ENCODE measurements at regions not wholly inside any gene's neighbourhood (a gene's known extent, or its start where the extent isn't known, plus 50 kb on each side); places are given as distances from the start of the nearest gene placed in this dataset.

DNA sequence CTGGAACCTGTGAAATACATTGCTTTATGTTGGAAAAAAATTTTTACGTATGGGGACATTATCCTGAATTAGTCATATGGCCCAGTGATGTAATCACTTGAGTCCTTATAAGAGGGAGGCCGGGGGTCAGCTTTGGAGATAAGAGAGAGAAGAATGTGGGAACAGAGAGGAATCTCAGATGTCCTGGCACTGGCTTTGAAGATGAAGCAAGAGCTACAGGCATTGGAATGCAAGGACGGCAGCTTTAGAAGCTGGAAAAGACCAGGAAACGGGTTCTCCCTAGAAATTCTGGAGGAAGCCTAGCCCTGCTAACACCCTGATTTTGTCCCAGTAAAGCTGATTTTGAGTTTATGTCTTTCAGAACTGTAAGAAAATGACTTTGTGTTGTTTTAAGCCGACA is 1129.9 kb upstream of the GYPC start:
- no peak for DNase-seq

DNA sequence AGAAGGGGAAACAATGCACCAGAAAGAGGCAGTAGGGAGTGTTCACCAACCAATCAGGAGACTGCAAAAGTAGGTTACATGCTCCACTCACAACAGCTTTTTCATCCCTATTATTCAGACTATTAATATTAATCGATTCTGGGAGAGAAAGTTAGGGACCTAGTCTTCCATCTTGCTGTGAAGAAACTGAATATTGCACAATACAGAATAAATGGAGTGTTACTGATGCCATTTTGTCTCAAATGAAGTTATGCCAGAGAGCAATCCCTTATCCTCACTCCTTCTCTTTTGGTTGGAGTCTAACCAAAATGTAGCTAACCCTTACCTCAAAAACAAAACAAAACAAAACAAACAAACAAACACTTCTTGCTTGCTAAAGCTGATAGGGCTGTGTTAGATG is 1120.9 kb upstream of the GYPC start:
- no peak for DNase-seq

DNA sequence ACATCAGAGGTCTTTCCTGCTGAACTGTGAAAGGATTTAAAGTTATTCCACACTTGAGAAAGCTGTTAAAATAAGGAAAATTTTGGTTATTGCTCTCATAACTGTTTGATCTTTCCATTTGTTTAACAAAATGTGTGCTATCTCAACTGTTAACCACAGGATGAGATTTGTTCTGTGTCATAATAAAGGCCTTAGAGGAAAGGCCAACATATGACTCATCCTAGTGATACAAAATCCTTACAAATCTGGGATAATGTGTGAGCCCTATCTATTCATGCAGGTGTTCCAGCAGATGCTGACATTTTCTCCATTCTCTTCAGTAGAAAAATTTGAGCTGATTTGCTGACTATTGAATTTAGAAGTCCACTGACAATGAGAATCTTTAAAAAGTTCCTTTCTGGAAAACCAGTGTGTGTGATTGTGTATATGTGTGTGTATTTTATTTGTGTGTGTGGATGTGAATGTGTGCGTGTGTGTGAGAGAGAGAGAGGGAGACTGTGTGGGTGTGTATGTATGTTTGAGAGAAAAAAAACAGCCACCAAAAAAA is 1111.9 kb upstream of the GYPC start:
- no peak for DNase-seq

DNA sequence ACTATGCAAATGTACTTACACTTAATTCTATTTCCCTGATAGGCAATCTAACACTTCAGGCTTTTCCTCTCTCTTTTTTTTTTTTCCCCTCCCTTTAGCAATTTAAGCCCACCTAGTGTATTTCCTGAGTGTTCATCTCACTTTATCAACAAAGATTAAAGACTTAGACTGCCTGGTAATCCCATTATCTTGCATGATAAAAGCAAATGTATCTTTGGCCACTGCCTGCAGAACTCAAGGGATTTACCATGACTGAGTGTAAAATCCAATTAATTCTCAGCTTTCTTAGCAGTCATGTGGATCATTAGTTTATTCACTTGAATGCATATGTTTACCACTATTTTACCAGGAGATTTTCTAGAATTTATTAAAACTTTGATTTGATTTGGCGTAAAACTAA is 1102.2 kb upstream of the GYPC start:
- DNase-seq = no peak

DNA sequence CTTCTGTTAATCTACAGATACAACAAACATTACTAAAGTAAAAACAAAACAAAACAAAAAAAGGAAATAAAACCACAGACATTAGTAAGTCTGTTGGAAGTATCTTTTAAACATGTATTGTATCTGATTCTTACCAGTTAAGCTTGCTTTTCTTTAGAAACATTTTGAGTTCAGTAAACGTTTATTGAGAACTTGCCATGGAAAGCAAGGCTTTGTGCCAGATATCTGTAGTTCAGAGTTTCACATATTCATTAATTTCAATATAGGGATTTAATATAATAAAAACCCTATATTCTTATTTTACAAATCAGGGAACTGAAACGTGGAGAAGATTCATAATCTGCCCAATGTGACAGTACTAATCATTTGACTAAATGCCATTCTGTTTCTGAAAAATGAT is 1101.0 kb upstream of the GYPC start:
- DNase-seq = no peak

DNA sequence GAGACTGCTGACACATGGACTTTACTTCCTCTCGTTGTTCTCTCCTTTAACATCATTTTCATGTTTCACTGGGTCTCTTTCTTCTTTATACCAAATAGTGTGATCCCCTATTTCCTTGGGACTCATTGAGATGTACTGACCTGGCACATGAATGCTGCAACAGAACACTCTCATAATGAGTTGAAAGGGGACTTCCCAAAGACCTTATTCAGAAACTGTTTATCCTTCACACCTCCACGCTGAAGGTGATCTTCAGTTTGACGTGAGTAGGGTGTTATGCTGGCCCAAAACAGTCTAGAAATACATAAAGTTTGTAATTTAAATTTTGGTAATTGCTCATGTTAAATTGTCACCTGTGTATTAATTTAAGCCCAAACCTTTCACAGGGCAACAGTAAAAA is 1096.8 kb upstream of the GYPC start:
- DNase-seq = no peak

DNA sequence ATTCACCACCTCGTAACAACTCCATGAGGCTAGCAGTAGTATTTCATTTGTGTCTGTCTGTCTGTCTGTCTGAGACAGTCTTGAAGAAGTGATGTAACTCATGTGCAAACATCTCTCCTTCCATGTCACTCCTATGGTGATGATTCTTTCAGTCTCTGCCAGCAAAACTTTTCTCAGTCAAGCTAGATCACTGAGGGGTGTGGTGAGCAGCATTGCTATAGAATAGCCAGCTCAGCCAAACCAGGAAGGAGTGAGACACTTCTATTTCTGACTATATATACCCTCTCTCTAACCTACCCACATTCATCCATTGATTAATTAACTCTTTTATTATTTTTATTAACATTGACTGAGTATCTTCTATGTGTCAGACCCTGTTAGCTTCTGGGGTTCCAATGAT is 1095.1 kb upstream of the GYPC start:
- DNase-seq = no peak

DNA sequence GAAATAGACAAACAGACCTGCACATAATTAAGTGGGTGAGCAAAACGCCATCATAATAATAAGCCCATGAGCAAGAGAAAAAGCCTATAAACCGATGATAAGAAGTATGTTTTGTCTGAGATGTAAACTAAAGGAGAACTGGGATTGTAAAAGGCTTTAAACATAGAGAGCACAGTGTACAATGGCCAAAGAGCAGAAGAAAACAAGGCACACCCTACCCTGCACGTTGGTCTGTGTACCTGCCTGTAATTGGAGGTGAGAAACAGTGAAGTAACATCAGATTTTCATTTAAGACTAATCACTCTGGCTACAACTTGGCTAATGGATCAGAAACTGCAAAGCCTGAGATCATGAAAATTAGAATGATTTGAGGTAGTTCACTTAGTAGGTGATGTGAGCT is 1094.7 kb upstream of the GYPC start:
- no peak for DNase-seq

DNA sequence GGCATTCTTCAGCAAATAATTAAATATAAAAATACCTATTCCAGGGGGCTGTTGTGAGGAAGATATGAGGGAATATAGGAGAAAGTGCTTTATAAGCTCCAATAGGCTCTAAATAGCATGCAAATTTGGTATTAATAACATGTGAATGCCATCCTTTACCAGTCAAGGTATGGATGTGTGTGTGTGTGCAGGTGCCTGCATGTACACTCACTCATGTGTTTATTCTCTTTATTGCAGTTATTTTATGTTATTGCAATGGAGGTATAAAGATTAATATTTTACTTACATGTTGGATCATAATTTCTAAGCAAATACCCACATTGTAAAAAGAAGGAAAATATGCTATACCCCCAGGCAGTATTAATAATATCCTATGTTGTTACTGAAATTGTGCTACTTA is 1093.0 kb upstream of the GYPC start:
- DNase-seq = no peak

DNA sequence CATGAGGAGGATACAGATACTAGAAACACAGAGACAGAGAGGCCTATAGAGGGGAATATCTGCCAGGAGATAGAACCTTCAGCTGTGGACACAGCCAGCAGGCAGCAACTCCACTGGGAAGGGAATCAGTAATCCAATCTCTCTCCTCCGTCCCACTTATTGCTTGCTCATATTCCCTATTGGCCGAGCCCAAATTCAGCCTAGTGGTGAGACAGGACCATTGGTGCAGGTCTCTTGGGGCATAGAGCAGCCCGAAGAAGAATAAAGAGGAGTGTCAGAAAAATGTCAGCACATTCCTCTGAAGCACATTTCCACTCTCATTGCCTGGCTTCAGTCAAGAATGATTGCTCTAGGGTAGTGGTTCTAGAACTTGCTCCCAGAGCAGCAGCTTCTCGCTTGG is 1091.5 kb upstream of the GYPC start:
- DNase-seq = no peak

DNA sequence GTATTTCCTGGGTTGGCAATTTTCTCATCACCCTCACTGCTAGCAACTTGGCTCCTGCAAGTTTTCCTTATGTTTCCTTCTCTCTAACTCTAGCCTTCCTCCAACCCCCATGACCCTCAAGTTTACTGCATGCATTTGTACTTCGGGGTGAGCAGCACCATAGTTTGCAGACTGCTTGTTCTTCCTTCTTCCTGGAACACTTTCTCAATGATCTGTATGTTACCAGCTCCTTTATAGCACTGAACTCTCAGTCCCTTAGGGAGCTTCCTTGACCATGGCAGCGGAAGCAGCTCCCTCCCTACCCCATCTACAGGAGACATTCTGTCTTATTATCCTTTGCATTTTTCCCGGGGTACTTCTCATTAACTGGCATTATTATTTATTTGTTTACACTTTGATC is 1089.5 kb upstream of the GYPC start:
- no peak for DNase-seq

DNA sequence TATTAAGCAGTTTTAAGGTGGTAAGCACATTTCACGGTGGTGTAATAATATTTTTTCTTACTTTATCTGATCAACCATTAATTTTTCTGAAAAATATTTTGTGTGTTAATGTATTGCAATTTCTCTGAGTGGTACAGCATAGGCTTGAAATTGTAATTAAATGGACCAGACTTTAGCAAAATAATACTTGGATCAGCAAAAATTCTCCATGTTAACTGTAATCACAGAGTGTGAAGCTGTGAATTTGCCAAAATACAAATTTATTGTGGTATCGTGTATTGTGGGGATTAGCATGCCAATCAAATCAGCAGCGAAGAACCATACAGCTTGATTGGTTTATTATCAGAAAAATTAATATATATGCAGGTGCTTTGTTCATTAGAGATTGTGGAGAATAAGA is 1088.9 kb upstream of the GYPC start:
- DNase-seq = no peak

DNA sequence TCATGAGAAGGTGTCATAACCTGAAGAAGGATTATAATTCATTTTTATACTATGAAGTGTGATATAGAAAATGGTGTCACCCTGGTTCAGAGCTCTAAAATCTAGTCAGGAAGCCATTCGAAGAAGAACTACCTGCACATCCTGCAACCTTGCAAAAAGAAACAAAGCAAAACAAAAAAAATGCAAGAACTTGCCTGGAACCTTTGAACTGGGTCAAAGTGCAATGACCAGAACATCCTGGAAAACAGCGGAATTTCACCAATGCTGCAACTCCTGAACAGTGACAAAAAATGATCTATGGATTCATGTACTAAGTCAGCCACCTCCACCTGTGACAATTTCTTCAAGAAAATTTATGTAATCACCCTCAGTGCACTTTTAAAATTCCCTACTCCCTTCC is 1083.3 kb upstream of the GYPC start:
- DNase-seq = no peak

DNA sequence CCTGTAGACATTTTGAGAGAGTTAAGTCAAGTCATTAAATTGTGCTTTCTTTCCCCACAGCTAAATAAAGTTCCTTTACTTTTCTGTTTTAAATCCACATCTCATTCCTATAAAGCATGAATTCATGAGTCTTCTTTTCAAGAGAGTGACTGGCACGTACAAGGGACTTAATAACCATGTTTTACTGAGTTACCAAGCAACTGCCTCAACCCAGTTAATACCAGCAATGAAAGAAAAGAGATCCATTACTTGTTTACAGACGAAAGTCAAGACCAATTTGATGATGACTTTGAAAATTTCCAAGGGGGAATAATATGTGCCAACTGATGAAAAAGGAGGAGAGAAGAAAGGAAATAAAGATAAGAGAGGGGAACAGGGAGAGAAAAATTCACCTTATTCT is 1082.5 kb upstream of the GYPC start:
- DNase-seq = no peak

DNA sequence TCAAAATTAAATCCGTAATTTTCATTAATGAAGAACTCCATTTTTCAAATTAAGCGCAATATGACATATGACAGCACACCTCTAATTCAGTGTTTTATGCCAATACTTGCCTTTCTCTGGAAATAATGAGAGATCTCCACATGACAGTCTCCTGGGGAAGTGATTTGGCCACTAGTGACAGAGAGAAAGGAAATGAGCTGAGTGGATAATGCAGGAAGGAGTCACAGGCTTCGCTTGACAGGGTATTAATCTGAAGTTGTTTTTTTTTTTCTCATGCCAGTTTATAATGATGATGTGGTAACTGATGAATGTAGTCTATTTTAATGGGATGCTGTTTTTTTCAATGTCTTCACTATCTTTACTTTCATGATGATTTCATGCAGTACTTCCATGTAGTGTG is 1079.4 kb upstream of the GYPC start:
- no peak for DNase-seq

DNA sequence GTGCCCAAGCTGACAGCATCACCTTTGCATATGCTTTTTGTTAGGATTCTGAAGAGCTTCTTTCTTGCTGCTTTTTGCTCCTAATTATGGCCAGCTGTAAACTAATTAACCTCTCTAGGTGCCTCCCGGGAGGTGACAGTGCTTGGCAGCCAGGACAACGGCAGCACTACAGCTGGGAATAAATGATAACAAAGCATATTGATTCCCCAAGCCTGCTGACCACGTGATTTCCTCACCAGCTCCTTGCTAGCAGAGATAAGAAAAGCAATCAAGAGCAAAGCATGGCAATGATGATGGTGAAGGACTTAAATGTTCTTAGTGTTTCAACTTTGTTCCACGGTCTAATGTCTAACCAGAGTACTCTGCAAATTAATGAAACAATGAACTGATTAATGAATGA is 1074.4 kb upstream of the GYPC start:
- no peak for DNase-seq

DNA sequence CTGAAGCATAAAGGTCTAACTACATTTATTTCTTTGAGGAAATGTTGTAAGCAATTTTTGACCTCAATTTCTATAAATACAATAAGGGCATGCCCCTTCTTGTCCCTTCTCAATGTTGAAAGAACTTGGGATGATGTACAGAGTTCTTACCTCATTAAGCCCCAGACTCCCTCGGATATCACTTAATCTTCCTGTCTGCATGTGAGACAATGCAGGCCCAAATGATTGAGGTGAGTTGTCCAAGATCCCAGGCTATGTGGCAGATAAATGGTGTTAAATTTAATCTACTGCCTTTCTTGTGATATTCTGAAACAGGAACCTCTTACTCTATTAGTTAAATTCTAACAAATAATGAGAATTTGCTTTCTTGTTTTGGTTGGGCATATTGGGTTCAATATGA is 1073.4 kb upstream of the GYPC start:
- DNase-seq = no peak

DNA sequence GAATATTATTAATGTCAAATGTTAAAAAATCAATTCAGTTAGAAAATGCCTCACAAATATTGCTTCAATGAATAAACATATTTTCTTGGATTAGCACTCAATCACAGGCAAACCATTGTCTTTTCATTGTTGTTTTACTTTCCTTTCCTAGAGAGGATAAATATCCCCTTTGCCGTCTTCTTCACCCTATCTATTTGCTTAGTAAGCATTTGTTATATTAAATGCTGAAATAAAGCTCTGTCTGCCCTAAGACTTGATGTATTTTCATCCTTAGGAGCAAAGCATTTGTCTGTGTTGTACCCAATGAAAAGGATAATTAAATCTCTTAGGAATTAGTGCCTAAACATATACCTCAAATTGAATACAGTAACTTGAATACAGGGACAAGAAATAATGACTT is 1071.2 kb upstream of the GYPC start:
- DNase-seq = no peak

DNA sequence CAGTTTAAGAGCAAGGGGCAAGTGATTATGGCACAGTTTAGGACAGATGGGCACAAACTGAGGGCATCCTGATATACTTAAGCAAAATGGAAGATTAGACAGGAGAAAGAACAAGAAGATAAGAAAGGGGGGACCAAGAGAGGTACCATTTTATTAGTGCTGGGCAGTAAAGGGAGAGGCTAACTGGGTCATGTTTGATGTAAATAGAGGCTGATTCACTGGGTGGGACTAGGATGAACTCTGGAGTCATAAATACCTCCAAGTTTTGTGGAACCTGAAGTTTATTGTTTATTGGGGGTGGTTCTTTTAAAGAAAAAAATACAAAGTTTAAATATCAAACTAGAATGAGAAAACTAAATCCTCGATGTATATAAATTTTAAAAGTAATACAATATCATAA is 1067.2 kb upstream of the GYPC start:
- DNase-seq = no peak

DNA sequence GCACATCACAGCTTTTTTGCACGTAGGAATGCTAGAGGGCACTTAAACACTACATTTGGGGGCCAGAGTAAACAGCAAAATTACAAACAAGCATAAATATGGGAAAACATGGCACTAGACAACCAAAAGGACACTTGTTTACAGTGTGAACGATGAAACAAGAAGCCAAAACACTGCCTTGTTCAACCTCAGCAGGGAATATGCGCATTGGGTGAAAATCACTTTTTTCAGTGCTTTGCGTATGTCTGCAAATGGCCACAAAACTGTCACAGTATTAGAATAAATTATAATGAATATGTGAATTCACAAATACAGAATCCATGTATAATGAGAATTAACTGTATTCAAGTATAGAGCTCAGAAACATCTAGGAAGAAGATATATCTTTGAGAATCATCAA is 1064.0 kb upstream of the GYPC start:
- DNase-seq = no peak

DNA sequence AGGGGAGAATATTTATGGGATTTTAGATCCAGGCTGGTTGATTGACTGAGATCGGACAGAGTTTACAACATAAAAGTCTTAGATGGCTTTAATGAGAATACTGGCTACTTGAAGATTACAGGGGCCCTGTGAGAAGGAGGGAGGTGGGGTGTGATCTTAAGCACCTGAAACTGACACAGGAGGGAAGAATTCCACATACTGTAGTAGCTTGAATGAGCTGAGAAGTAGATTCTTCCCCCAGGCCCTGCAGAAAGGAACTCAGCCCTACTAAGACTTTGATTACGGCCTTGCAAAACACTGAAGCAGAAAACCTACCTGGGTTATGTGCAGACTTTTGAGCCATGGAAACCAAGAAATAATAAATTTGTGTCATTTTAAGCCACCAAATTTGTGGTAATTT is 1062.9 kb upstream of the GYPC start:
- DNase-seq = no peak

DNA sequence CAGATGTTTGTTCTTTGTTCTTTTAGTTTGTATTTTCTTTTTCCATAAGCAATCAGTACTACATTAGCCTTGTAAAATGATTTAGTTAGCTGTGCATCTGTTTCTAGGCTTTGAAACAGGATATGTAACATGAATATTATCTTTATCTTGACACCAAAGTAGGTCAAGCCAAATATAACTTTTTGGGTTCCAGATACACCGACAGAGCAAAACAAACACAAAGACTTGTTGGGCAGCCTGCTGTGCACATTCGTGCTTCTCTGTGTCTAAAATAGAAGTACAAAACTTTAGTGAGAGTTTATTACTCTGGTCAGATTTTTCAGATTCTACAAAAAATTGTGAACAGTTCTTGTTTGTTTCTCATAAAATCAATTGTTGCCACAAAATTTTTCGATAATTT is 1059.3 kb upstream of the GYPC start:
- no peak for DNase-seq

DNA sequence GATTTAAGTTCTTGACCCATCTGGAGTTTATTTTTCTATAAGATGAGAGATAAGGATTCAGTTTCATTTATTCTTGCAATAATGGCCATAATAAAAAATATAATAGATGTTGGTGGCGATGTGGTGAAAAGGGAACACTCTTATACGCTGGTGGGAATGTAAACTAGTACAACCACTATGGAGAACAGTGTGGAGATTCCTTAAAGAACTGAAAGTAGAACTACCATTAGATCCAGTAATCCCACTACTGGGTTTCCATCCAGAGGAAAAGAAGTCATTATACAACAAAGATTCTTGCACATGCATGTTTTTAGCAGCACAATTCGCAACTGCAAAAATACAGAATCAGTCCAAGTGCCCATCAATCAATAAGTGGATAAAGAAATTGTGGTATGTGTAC is 1040.5 kb upstream of the GYPC start:
- no peak for DNase-seq

DNA sequence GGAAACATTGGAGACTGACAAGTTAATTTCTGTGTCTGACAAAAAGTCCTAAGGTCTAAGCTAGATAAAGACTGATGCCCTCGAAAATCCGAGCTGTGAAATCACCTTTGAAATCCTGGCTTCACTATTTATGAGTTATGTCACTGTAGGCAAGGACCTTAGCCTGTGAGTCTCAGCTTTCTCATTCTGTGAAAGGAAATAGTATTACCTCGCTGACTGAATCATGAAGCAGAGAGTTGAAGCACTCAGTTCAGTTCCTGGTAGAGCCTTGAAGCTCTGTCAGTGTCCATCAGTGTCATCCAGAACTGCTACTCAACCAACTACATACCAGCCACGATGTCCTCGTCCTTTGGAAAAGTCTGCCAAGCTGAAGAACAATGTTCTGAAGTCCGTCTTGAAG is 1025.6 kb upstream of the GYPC start:
- DNase-seq = no peak

DNA sequence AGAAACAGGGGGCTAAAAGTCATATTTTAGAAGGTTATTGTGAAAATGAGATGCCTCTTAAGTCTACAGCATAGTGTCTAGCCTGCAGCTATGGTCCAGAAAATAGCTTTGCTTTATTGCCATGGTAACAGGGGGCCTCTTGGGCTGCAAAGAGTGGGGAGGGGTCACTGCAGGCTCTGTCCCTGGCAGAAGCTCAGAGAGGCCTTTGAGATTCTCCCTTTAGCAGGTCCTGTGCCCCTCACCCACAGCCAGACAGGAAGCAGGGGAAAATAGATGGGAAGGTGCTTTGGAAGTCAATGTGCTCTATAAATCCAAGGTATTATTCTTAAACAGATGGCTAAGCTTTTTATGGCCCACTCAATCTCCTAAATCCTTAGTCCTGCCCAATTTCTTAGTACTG is 1021.3 kb upstream of the GYPC start:
- DNase-seq = no peak

DNA sequence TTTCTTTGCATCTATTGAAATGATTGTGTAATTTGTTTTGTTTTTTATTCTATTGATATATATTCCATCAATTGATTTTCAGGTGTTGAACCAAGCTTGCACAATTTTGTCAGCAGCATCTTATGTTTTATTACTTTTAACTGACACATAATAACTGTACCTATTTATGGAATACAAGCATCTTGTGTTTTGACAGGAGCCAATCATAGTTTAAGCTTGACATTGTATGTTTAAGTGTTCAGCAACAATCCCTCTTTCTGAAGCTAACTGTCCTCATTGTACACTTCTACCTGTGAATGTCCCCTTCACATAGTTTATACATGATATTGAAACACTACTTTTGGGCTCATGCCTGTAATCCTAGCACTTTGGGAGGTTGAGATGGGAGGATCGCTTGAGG is 1017.6 kb upstream of the GYPC start:
- DNase-seq = no peak

Data from SHP77 treated with DMSO at 0.1 percent for 48 hours (cell line).